ENCODE measurements at regions not wholly inside any gene's neighbourhood (a gene's known extent, or its start where the extent isn't known, plus 50 kb on each side); places are given as distances from the start of the nearest gene placed in this dataset.

DNA sequence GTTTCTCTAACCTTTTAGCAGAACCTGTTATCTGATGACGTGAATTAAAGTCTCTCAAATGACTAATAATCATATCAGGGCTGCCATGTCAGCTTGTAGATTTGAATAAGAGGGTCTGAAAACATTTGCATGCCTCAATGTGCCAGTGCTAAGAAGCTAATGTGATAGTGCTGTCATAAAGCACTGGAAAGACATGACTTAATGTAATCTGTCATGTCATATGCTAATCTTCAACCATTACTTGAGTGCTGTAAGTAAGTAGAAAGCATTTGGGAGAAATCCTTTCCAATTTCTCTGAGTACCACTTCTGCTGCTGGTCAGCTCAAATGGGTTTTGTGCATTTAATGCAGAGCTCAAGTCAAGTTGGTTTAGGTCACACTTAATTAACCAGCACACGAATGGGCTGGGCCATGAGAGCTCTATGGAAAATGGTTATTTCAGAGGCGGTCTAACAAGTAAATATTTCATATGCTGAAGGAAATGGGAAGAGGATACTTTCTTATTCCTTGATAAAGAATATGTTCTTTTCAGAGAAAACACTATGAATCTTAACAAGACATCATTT, 609.2 kb downstream of the LMO4 start:
- POLR2A ChIA-PET: no interaction called here
- H3K27ac ChIP-seq (ENCODE audit: low read depth, low read length): no peak overlapping the region
- H3K4me3 ChIP-seq (ENCODE audit: low read length): no peak overlapping the region
- H3K27me3 ChIP-seq (ENCODE audit: insufficient read depth, low read length, poor library complexity, severe bottlenecking): no peaks in the 10 kb centered on the region
- DNase-seq: no peak
- H3K36me3 ChIP-seq (ENCODE audit: insufficient read depth, low read length): no peaks in the 10 kb centered on the region
- CTCF ChIA-PET: no interaction called here
- H3K4me3 Mint-ChIP-seq: no peak overlapping the region
- no peaks in the 10 kb centered on the region for H3K4me1 ChIP-seq (ENCODE audit: insufficient read depth, low read length)
- no peak overlapping the region for H3K27ac Mint-ChIP-seq
- H3K27me3 Mint-ChIP-seq: peaks cover 0 to 3% of the 10 kb centered on the region in 2 donors
- no peaks in the 10 kb centered on the region for H3K4me1 Mint-ChIP-seq
- no peaks in the 10 kb centered on the region for H3K36me3 Mint-ChIP-seq
- no peaks in the 10 kb centered on the region for H3K9me3 ChIP-seq (ENCODE audit: low read length)
- no peaks in the 10 kb centered on the region for H3K9me3 Mint-ChIP-seq

DNA sequence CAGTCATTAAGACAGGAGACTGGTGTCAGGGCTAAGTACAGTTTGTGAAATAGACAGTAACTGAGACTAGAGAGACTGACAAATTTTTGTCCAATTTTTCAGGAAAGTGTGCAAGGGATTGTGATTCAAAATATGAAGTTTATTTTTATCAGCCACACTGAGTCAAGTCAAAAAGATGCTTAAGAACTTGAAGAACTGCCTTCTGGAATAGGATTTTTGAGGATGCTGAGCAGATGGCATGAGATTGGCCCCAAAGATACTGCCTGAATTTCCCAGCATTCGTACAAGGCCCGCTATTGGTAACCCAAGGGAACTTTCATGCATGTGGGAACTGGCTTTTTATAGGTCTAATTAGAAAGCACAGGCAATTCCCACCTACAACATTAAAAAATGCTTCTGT, 610.0 kb downstream of the LMO4 start:
- no peaks in the 10 kb centered on the region for H3K36me3 ChIP-seq (ENCODE audit: insufficient read depth, low read length)
- no peak for DNase-seq
- Mint-ChIP-seq H3K27ac (no peak overlapping the region), H3K9me3 (no peaks in the 10 kb centered on the region), H3K36me3 (no peaks in the 10 kb centered on the region), H3K4me3 (no peak overlapping the region), H3K27me3 (peaks cover 0 to 3% of the 10 kb centered on the region in 2 donors), H3K4me1 (no peaks in the 10 kb centered on the region)
- H3K4me1 ChIP-seq (ENCODE audit: insufficient read depth, low read length): no peaks in the 10 kb centered on the region
- ChIA-PET POLR2A (no interaction called here), CTCF (no interaction called here)
- H3K4me3 ChIP-seq (ENCODE audit: low read length): no peak overlapping the region
- H3K27me3 ChIP-seq (ENCODE audit: insufficient read depth, low read length, poor library complexity, severe bottlenecking): no peaks in the 10 kb centered on the region
- no peak overlapping the region for H3K27ac ChIP-seq (ENCODE audit: low read depth, low read length)
- no peaks in the 10 kb centered on the region for H3K9me3 ChIP-seq (ENCODE audit: low read length)

DNA sequence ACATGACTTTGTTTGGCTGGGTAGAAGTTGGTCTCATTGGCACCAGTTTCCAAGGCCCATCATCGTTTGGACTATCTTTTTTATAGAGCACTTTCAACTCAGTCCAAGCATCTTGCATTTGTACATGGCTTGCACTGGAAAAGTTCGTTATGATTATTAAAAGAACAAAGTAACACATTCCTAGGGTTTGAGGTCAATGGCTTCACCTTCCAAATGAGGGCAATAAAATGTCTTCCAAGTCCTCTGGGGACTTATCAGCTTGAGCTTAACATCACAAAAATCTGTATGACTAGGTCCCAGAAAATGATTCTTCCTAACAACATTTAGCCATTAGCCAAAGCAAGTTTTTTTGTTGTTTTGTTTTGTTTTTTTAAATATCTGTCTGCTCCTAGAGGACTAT, 610.8 kb downstream of the LMO4 start:
- no peaks in the 10 kb centered on the region for H3K4me1 Mint-ChIP-seq
- Histone ChIP-seq H3K27me3 (ENCODE audit: insufficient read depth, low read length, poor library complexity, severe bottlenecking) (no peaks in the 10 kb centered on the region), H3K36me3 (ENCODE audit: insufficient read depth, low read length) (no peaks in the 10 kb centered on the region), H3K27ac (ENCODE audit: low read depth, low read length) (no peak overlapping the region), H3K4me1 (ENCODE audit: insufficient read depth, low read length) (no peaks in the 10 kb centered on the region), H3K9me3 (ENCODE audit: low read length) (no peaks in the 10 kb centered on the region), H3K4me3 (ENCODE audit: low read length) (no peak overlapping the region)
- H3K27me3 Mint-ChIP-seq: peaks cover 0 to 3% of the 10 kb centered on the region in 2 donors
- H3K9me3 Mint-ChIP-seq: no peaks in the 10 kb centered on the region
- CTCF ChIA-PET: no interaction called here
- H3K36me3 Mint-ChIP-seq: no peaks in the 10 kb centered on the region
- no peak for DNase-seq
- no peak overlapping the region for H3K27ac Mint-ChIP-seq
- POLR2A ChIA-PET: no interaction called here
- no peak overlapping the region for H3K4me3 Mint-ChIP-seq

DNA sequence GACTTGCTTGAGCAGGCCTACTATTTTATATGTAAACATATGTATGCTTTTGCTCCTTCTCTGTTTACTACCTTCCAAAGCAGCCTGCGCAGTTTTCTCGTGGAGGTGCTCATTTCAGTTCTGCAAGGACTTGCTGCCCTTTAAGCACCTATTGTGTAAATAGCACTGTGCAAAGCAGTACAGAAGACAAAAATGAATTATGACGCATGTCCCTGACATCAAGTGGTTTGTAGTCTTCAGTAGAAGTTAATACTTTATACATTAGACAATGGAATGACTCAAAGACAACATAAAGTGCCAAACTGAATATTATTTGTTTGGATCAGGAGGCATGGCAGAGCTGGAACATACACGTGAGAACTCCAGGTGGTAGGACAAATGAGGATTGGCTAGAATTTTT, 611.7 kb downstream of the LMO4 start:
- Mint-ChIP-seq H3K4me3 (no peak overlapping the region), H3K27me3 (peaks cover 0 to 3% of the 10 kb centered on the region in 2 donors), H3K9me3 (no peaks in the 10 kb centered on the region), H3K27ac (no peak overlapping the region), H3K4me1 (no peaks in the 10 kb centered on the region), H3K36me3 (no peaks in the 10 kb centered on the region)
- Histone ChIP-seq H3K27ac (ENCODE audit: low read depth, low read length) (no peak overlapping the region), H3K27me3 (ENCODE audit: insufficient read depth, low read length, poor library complexity, severe bottlenecking) (no peaks in the 10 kb centered on the region), H3K36me3 (ENCODE audit: insufficient read depth, low read length) (no peaks in the 10 kb centered on the region), H3K4me3 (ENCODE audit: low read length) (no peak overlapping the region), H3K9me3 (ENCODE audit: low read length) (no peaks in the 10 kb centered on the region), H3K4me1 (ENCODE audit: insufficient read depth, low read length) (no peaks in the 10 kb centered on the region)
- ChIA-PET CTCF (no interaction called here), POLR2A (no interaction called here)
- DNase-seq: no peak

DNA sequence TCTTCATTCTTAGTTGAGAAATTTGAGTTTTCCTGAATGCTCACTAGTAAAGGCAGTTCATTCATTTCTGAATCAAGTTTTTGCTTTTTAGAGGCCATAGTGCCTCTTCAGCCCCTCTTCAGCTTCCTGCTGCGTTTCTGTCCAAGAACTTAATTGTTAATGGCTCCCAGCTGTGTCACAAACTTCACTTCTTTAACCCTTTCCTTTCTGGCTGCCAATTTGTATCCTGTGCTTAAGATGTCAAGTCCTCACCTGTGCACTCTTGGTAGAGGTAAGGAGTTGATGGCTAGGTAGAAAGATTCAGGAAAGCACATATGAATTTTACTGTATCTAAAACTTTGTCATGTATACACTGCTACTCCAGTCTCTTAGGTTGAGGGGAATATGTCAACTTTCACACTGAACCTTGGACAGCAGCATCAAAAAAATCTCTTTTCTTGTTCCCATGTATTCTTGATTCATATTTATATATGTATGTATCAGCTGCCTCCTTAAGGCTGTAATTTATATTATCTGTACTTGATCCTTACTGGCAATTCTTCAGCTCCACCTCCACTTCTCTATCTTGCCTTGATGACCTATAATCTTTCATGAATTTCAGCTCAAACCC, 612.8 kb downstream of the LMO4 start:
- Mint-ChIP-seq H3K27ac (no peak overlapping the region), H3K36me3 (no peaks in the 10 kb centered on the region), H3K27me3 (peaks cover 2 to 3% of the 10 kb centered on the region in 2 donors), H3K4me1 (no peaks in the 10 kb centered on the region), H3K4me3 (no peak overlapping the region), H3K9me3 (no peaks in the 10 kb centered on the region)
- Histone ChIP-seq H3K36me3 (ENCODE audit: insufficient read depth, low read length) (no peaks in the 10 kb centered on the region), H3K9me3 (ENCODE audit: low read length) (no peaks in the 10 kb centered on the region), H3K27ac (ENCODE audit: low read depth, low read length) (no peak overlapping the region), H3K4me1 (ENCODE audit: insufficient read depth, low read length) (no peaks in the 10 kb centered on the region), H3K27me3 (ENCODE audit: insufficient read depth, low read length, poor library complexity, severe bottlenecking) (no peaks in the 10 kb centered on the region), H3K4me3 (ENCODE audit: low read length) (no peak overlapping the region)
- no peak for DNase-seq
- ChIA-PET POLR2A (no interaction called here), CTCF (no interaction called here)

DNA sequence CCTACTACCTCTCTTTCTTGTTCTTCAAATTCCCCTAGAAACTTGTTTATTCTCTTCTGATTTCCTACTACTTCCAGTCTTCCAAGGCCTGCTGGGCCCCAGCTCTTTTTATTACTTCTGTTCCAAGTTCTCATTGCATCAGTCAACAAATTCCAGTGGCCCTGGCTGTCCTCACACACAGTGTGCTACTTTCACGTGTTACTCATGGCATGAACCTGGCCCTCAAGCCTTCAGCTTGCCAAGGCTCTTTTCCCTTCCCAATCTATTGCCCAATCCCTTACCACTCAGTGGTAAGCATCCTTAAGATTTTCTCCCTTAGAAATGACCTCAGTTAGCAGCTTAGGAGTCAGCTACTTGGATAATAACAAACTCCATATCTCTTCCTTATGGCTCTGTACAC, 613.5 kb downstream of the LMO4 start:
- no peaks in the 10 kb centered on the region for H3K9me3 Mint-ChIP-seq
- H3K36me3 Mint-ChIP-seq: no peaks in the 10 kb centered on the region
- ChIA-PET CTCF (no interaction called here), POLR2A (no interaction called here)
- no peak overlapping the region for H3K4me3 ChIP-seq (ENCODE audit: low read length)
- H3K4me3 Mint-ChIP-seq: no peak overlapping the region
- H3K4me1 Mint-ChIP-seq: no peaks in the 10 kb centered on the region
- no peak overlapping the region for H3K27ac ChIP-seq (ENCODE audit: low read depth, low read length)
- H3K27me3 Mint-ChIP-seq: peaks cover 1 to 2% of the 10 kb centered on the region in 2 donors
- no peaks in the 10 kb centered on the region for H3K27me3 ChIP-seq (ENCODE audit: insufficient read depth, low read length, poor library complexity, severe bottlenecking)
- no peak overlapping the region for H3K27ac Mint-ChIP-seq
- H3K36me3 ChIP-seq (ENCODE audit: insufficient read depth, low read length): no peaks in the 10 kb centered on the region
- no peak for DNase-seq
- no peaks in the 10 kb centered on the region for H3K9me3 ChIP-seq (ENCODE audit: low read length)
- H3K4me1 ChIP-seq (ENCODE audit: insufficient read depth, low read length): no peaks in the 10 kb centered on the region

DNA sequence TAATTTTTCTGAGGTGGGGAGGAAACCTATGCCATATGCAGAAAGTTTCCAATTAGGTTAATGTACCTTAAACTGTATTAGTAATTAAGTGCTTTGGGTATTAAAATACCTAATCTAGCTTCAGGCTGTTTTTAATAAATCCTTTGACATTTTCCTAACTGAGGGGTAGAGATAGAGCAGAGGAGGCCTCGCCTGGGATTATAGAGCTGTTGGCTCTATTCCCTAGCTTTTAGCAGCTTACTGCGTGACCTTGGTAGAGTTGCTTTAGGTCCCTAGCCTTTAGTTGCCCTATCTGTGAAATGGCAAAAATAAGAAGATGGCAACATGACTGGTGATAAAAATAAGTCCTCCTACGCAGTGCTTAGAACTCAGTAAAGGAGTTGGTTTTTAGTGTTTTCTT, 621.0 kb downstream of the LMO4 start:
- peaks cover 4 to 31% of the 10 kb centered on the region in 2 donors for H3K27me3 Mint-ChIP-seq
- H3K4me1 ChIP-seq (ENCODE audit: insufficient read depth, low read length): no peaks in the 10 kb centered on the region
- no peak overlapping the region for H3K4me3 ChIP-seq (ENCODE audit: low read length)
- no peak overlapping the region for H3K4me3 Mint-ChIP-seq
- H3K36me3 ChIP-seq (ENCODE audit: insufficient read depth, low read length): no peaks in the 10 kb centered on the region
- DNase-seq: no peak
- H3K27ac Mint-ChIP-seq: no peak overlapping the region
- H3K9me3 ChIP-seq (ENCODE audit: low read length): no peaks in the 10 kb centered on the region
- H3K4me1 Mint-ChIP-seq: no peaks in the 10 kb centered on the region
- no peak overlapping the region for H3K27ac ChIP-seq (ENCODE audit: low read depth, low read length)
- H3K27me3 ChIP-seq (ENCODE audit: insufficient read depth, low read length, poor library complexity, severe bottlenecking): no peaks in the 10 kb centered on the region
- ChIA-PET CTCF (no interaction called here), POLR2A (no interaction called here)
- no peaks in the 10 kb centered on the region for H3K9me3 Mint-ChIP-seq
- no peaks in the 10 kb centered on the region for H3K36me3 Mint-ChIP-seq

DNA sequence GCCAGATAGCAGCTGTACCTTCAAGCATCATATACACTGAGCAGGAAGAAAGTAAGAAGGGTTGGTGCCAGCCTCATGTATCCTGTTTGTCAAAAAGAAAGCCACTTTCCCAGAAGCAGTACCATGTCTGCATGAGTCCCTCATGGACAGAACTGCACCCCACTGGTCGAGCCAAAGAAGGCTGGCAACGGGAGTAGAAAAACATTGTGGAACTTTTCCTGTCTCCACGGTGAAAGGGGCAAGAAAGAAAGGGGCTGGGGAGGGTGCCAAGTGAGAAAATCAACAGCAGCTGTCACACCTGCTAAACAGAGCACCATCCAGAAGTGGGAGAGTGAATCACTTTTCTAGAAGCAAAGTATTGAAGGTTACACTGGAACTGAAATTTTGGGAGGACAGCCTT, 621.7 kb downstream of the LMO4 start:
- POLR2A ChIA-PET: no interaction called here
- CTCF ChIA-PET: no interaction called here
- no peak for DNase-seq

DNA sequence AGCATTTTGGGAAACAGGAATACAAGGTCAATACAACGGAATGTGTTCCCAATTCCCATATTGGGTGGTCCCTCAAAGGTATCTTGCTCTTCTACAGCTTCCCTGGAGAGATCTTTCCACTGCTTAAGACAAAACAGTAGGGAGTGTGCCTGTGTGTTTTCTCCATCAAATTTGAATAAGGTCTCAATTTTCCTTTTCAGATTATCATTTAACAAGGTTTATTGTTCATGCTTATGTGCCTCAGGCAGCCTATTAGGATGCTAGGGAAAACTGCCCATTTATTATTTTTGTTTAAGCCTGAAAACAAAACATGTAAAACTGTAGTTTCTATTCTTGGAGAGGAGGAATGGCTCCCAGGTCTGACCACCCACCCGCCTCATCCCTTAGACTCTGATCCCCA, 622.7 kb downstream of the LMO4 start:
- Mint-ChIP-seq H3K4me3 (no peak overlapping the region), H3K36me3 (no peaks in the 10 kb centered on the region), H3K27ac (no peak overlapping the region), H3K9me3 (no peaks in the 10 kb centered on the region), H3K4me1 (no peaks in the 10 kb centered on the region), H3K27me3 (peaks cover 3 to 36% of the 10 kb centered on the region in 2 donors)
- H3K9me3 ChIP-seq (ENCODE audit: low read length): no peaks in the 10 kb centered on the region
- no peak overlapping the region for H3K4me3 ChIP-seq (ENCODE audit: low read length)
- no peaks in the 10 kb centered on the region for H3K36me3 ChIP-seq (ENCODE audit: insufficient read depth, low read length)
- no peaks in the 10 kb centered on the region for H3K27me3 ChIP-seq (ENCODE audit: insufficient read depth, low read length, poor library complexity, severe bottlenecking)
- H3K4me1 ChIP-seq (ENCODE audit: insufficient read depth, low read length): no peaks in the 10 kb centered on the region
- ChIA-PET POLR2A (no interaction called here), CTCF (no interaction called here)
- H3K27ac ChIP-seq (ENCODE audit: low read depth, low read length): no peak overlapping the region
- no peak for DNase-seq

More for the DNA sequence above, 621.7 kb downstream of the LMO4 start:
- H3K36me3 ChIP-seq (ENCODE audit: insufficient read depth, low read length): no peaks in the 10 kb centered on the region
- Mint-ChIP-seq H3K4me3 (no peak overlapping the region), H3K36me3 (no peaks in the 10 kb centered on the region), H3K4me1 (no peaks in the 10 kb centered on the region), H3K27ac (no peak overlapping the region), H3K9me3 (no peaks in the 10 kb centered on the region), H3K27me3 (peaks cover 4 to 31% of the 10 kb centered on the region in 2 donors)
- no peaks in the 10 kb centered on the region for H3K9me3 ChIP-seq (ENCODE audit: low read length)
- H3K27ac ChIP-seq (ENCODE audit: low read depth, low read length): no peak overlapping the region
- H3K4me1 ChIP-seq (ENCODE audit: insufficient read depth, low read length): no peaks in the 10 kb centered on the region
- H3K4me3 ChIP-seq (ENCODE audit: low read length): no peak overlapping the region
- no peaks in the 10 kb centered on the region for H3K27me3 ChIP-seq (ENCODE audit: insufficient read depth, low read length, poor library complexity, severe bottlenecking)

Measured in CD8-positive, alpha-beta memory T cell (primary cell).